Tibial nerve (tissue), 4 donors: ENCODE measurements at regions not wholly inside any gene's neighbourhood (a gene's known extent, or its start where the extent isn't known, plus 50 kb on each side); places are given as distances from the start of the nearest gene placed in this dataset.

ENCODE experiments used
- EP300 ChIP-seq, 2 donors: sonication (generic); formaldehyde crosslinking; IDR thresholded peaks; one replicate each; pipeline ENCODE4 v1.6.1; 2017; ENCODE audit warnings: antibody characterized with exemption in 2 of 2, mild to moderate bottlenecking in 1 of 2
- POLR2A ChIP-seq, 2 donors: fragments of 450-650 bp; IDR thresholded peaks; one replicate each; pipeline ENCODE4 v1.6.1; 2017; ENCODE audit warnings: antibody characterized with exemption in 2 of 2, mild to moderate bottlenecking in 2 of 2, moderate library complexity in 2 of 2
- TF ChIP-seq, protein P1 (sequence below), 5 experiments: fragments of 200-600 bp in 3 of 5; fragments of 450-650 bp in 2 of 5; sonication (generic) in 3 of 5; IDR thresholded peaks; one replicate each; pipeline ENCODE4 v1.5.1; 2016 to 2019; ENCODE audit warnings: antibody characterized with exemption in 5 of 5, mild to moderate bottlenecking in 3 of 5, moderate library complexity in 2 of 5

DNA sequence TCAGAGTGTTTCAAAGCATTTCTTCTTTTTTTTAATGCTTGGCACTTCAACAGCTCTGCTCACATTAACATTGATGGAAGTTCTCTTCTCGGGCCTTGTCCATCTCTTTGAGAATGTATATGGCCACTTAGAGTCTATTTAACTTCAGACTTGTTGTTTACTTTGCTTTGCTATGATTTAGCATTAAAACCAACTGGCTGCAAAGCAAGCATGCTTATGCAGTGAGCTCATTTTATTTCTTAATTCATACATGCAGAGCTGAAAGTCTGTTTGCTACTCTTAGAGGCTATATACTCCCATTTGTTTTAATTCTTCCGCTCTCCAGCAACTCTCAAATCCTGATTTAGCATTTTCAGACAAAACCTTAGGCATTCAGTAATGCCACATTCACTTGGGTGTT, 107.6 kb upstream of the PACRGL start:
- TF ChIP-seq, protein P1, sequence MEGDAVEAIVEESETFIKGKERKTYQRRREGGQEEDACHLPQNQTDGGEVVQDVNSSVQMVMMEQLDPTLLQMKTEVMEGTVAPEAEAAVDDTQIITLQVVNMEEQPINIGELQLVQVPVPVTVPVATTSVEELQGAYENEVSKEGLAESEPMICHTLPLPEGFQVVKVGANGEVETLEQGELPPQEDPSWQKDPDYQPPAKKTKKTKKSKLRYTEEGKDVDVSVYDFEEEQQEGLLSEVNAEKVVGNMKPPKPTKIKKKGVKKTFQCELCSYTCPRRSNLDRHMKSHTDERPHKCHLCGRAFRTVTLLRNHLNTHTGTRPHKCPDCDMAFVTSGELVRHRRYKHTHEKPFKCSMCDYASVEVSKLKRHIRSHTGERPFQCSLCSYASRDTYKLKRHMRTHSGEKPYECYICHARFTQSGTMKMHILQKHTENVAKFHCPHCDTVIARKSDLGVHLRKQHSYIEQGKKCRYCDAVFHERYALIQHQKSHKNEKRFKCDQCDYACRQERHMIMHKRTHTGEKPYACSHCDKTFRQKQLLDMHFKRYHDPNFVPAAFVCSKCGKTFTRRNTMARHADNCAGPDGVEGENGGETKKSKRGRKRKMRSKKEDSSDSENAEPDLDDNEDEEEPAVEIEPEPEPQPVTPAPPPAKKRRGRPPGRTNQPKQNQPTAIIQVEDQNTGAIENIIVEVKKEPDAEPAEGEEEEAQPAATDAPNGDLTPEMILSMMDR (IDR thresholded peaks at IDR 0.05) = no peak
- TF ChIP-seq POLR2A (IDR thresholded peaks at IDR 0.05) (no peak), EP300 (IDR thresholded peaks at IDR 0.05) (no peak)
